GM23248 (cell line): ENCODE measurements at regions not wholly inside any gene's neighbourhood (a gene's known extent, or its start where the extent isn't known, plus 50 kb on each side); places are given as distances from the start of the nearest gene placed in this dataset.

Experiments used
- DNase-seq: peaks from one replicate; pipeline ENCODE4 v3.0.0-alpha.2; 2015
- H2AFZ ChIP-seq: fragments of 200-600 bp; sonication (generic); 2 replicates; pipeline ENCODE4 v1.6.1; 2016; ENCODE audit warnings: antibody characterized with exemption
- H3F3A ChIP-seq: fragments of 200-600 bp; sonication (generic); 2 replicates; pipeline ENCODE4 v1.6.1; 2016; ENCODE audit warnings: mild to moderate bottlenecking, antibody characterized with exemption, mixed run types; ENCODE audit not compliant: insufficient read depth
- H3K27ac ChIP-seq: fragments of 200-600 bp; sonication (generic); 2 replicates; pipeline ENCODE4 v1.5.1; 2016; ENCODE audit warnings: mild to moderate bottlenecking
- H3K27me3 ChIP-seq: fragments of 200-600 bp; sonication (generic); replicated peaks from 2 replicates; pipeline ENCODE4 v1.6.1; 2016; ENCODE audit warnings: mild to moderate bottlenecking; ENCODE audit not compliant: insufficient read depth
- H3K36me3 ChIP-seq: fragments of 200-600 bp; sonication (generic); 2 replicates; pipeline ENCODE4 v1.6.1; 2016; ENCODE audit warnings: low read depth, mild to moderate bottlenecking
- H3K4me1 ChIP-seq: fragments of 200-600 bp; sonication (generic); 2 replicates; pipeline ENCODE4 v1.6.1; 2016; ENCODE audit warnings: mild to moderate bottlenecking; ENCODE audit not compliant: insufficient read depth
- H3K4me2 ChIP-seq: fragments of 200-600 bp; sonication (generic); one replicate; pipeline ENCODE4 v1.6.1; 2016; ENCODE audit warnings: mild to moderate bottlenecking; ENCODE audit not compliant: unreplicated experiment
- H3K4me3 ChIP-seq: fragments of 200-600 bp; sonication (generic); 2 replicates; pipeline ENCODE4 v1.5.1; 2016; ENCODE audit warnings: mild to moderate bottlenecking
- H3K79me2 ChIP-seq: fragments of 200-600 bp; sonication (generic); 2 replicates; pipeline ENCODE4 v1.6.1; 2016; ENCODE audit warnings: mild to moderate bottlenecking; ENCODE audit not compliant: insufficient read depth
- H3K9ac ChIP-seq: fragments of 200-600 bp; sonication (generic); 2 replicates; pipeline ENCODE4 v1.6.1; 2016; ENCODE audit warnings: mild to moderate bottlenecking
- H3K9me2 ChIP-seq: fragments of 200-600 bp; sonication (generic); 2 replicates; pipeline ENCODE4 v1.6.1; 2016; ENCODE audit warnings: mixed run types, mild to moderate bottlenecking, moderate library complexity; ENCODE audit not compliant: insufficient read depth
- H3K9me3 ChIP-seq: fragments of 200-600 bp; sonication (generic); one replicate; pipeline ENCODE4 v1.6.1; 2017; ENCODE audit warnings: low read depth
- H4K20me1 ChIP-seq: fragments of 200-600 bp; sonication (generic); 2 replicates; pipeline ENCODE4 v1.6.0; 2016; ENCODE audit not compliant: insufficient read depth
- EZH2 ChIP-seq: fragments of 200-600 bp; sonication (generic); IDR thresholded peaks from 2 replicates; pipeline ENCODE4 v1.6.1; 2018; ENCODE audit warnings: antibody characterized with exemption, mild to moderate bottlenecking; ENCODE audit not compliant: insufficient read depth, poor library complexity, severe bottlenecking
- EZH2phosphoT487 ChIP-seq: fragments of 200-600 bp; sonication (generic); IDR thresholded peaks from 2 replicates; pipeline ENCODE4 v1.6.1; 2018; ENCODE audit warnings: antibody characterized with exemption, moderate library complexity, mild to moderate bottlenecking, low read depth; ENCODE audit not compliant: insufficient read depth
- WGBS, 2 experiments: methylation state at CpG; one replicate each; pipeline ENCODE4 v1.1.6; 2015 to 2017; ENCODE audit warnings: low lambda C conversion rate in 2 of 2, low coverage in 1 of 2; ENCODE audit errors: missing lambda C conversion rate in 2 of 2; 5-methylcytosine and 5-hydroxymethylcytosine counted together
- in situ Hi-C: fragments of 300-500 bp; cut with MboI; formaldehyde crosslinking; loops from 2 replicates; pipeline ENCODE4 v1.15.0; 2020

GRCh38 chr12:89134213-89134770 is 218.0 kb downstream of the DUSP6 start:
- Histone ChIP-seq H3K9ac (no peak overlapping the region), H3K4me1 (peaks cover 31% of the 10 kb centered on the region), H3K9me2 (no peaks in the 10 kb centered on the region), H3K36me3 (no peaks in the 10 kb centered on the region), H3K27ac (no peak overlapping the region), H3K9me3 (no peaks in the 10 kb centered on the region), H3K4me3 (no peak overlapping the region), H4K20me1 (no peaks in the 10 kb centered on the region), H3K79me2 (no peaks in the 10 kb centered on the region), H3F3A (peaks cover 21% of the 10 kb centered on the region), H3K4me2 (no peak overlapping the region), H2AFZ (no peak overlapping the region), H3K27me3 (no peaks in the 10 kb centered on the region)
- WGBS, 2 experiments, result 81 to 85% methylated on average over 3 of the region's 3 CpGs
- no peak for DNase-seq
- in situ Hi-C loops, result no loop called here
- TF ChIP-seq EZH2phosphoT487 (no peak), EZH2 (no peak)

- DNase-seq, result no peak
- Histone ChIP-seq H3K4me1 (no peaks in the 10 kb centered on the region), H3K9ac (no peak overlapping the region), H3F3A (no peaks in the 10 kb centered on the region), H2AFZ (no peak overlapping the region), H3K4me2 (no peak overlapping the region), H4K20me1 (no peaks in the 10 kb centered on the region), H3K9me2 (no peaks in the 10 kb centered on the region), H3K27me3 (no peaks in the 10 kb centered on the region), H3K9me3 (no peaks in the 10 kb centered on the region), H3K4me3 (no peak overlapping the region), H3K79me2 (no peaks in the 10 kb centered on the region), H3K27ac (no peak overlapping the region), H3K36me3 (no peaks in the 10 kb centered on the region)
- in situ Hi-C loops, result no loop called here
- 98% methylated on average over 3 of the region's 3 CpGs for WGBS, 2 experiments
- TF ChIP-seq EZH2, result no peak
- TF ChIP-seq EZH2phosphoT487, result no peak
Observed at GRCh38 chr12:89129167-89129870, 223.0 kb downstream of the DUSP6 start.

- Histone ChIP-seq H4K20me1 (no peaks in the 10 kb centered on the region), H3K4me2 (no peak overlapping the region), H3K9me3 (no peaks in the 10 kb centered on the region), H3K4me1 (no peaks in the 10 kb centered on the region), H3K9me2 (no peaks in the 10 kb centered on the region), H3K9ac (no peak overlapping the region), H3K27me3 (no peaks in the 10 kb centered on the region), H3F3A (no peaks in the 10 kb centered on the region), H3K79me2 (no peaks in the 10 kb centered on the region), H3K36me3 (no peaks in the 10 kb centered on the region), H2AFZ (no peak overlapping the region), H3K4me3 (no peak overlapping the region), H3K27ac (no peak overlapping the region)
- peak; percentile 8 for DNase-seq
- 68 to 77% methylated on average over 3 of the region's 3 CpGs for WGBS, 2 experiments
- in situ Hi-C loops, result no loop called here
- TF ChIP-seq EZH2 (no peak), EZH2phosphoT487 (no peak)
Observed at GRCh38 chr12:89126712-89127111, 225.6 kb downstream of the DUSP6 start.

- H3K27ac ChIP-seq, result no peak overlapping the region
- H3K9me2 ChIP-seq, result no peaks in the 10 kb centered on the region
- H3K4me2 ChIP-seq, result no peak overlapping the region
- H3K79me2 ChIP-seq, result no peaks in the 10 kb centered on the region
- no peaks in the 10 kb centered on the region for H4K20me1 ChIP-seq
- no peaks in the 10 kb centered on the region for H3K4me1 ChIP-seq
- no peak for DNase-seq
- H3K27me3 ChIP-seq, result no peaks in the 10 kb centered on the region
- TF ChIP-seq EZH2 (no peak), EZH2phosphoT487 (no peak)
- no peak overlapping the region for H3K4me3 ChIP-seq
- H3K9ac ChIP-seq, result no peak overlapping the region
- in situ Hi-C loops, result no loop called here
- H3K36me3 ChIP-seq, result no peaks in the 10 kb centered on the region
- H2AFZ ChIP-seq, result no peak overlapping the region
- H3F3A ChIP-seq, result no peaks in the 10 kb centered on the region
- H3K9me3 ChIP-seq, result no peaks in the 10 kb centered on the region
- 78 to 100% methylated on average over 1 of the region's 1 CpG for WGBS, 2 experiments
Observed at GRCh38 chr12:89122852-89123251, 229.4 kb downstream of the DUSP6 start.
